ENCODE measurements at regions not wholly inside any gene's neighbourhood (a gene's known extent, or its start where the extent isn't known, plus 50 kb on each side); places are given as distances from the start of the nearest gene placed in this dataset.

DNA sequence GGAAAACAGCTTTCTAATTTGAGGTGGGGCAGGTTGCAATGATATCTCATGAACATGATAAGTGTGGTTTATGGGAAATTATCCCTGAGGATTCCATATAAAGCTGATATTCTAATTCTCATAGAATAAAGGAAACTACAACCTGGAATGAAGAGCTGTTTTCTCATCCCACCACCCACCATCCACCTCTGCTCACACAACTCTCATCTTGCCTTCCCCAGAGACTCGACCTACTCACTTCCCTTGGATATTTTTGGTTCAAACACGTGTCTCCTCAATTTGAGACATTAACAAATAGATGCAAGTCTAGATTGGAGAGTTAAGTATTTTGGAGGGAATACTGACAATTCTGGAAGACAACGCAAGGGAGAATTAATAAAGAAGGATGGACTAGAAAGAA is 490.9 kb downstream of the TMEM182 start:
- DNase-seq (ENCODE audit: low spot score) (no peak), ATAC-seq (no peak)
- intact Hi-C loops (cut with DNase I): no loop called here

DNA sequence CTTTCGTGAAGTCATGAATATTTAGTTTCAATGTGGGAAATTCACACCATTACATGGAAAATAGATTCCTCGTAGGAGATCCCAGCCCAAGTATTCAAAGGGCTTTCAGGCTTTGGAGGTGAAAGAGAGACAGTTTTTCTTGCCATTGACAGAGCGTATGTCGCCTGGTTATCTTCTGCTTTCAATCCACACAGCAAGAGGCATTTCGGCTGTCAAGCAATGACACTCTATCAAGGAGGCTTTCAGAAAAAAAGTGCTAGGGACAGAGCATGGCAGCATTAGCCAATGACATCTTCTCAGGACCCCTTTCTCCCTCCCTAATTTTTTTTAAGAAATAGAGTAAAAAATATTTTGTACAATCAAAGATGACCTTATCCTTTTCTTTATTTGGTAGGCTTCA is 492.8 kb downstream of the TMEM182 start:
- DNase-seq (ENCODE audit: low spot score) (no peak), ATAC-seq (no peak)
- intact Hi-C loops (cut with DNase I): no loop called here

DNA sequence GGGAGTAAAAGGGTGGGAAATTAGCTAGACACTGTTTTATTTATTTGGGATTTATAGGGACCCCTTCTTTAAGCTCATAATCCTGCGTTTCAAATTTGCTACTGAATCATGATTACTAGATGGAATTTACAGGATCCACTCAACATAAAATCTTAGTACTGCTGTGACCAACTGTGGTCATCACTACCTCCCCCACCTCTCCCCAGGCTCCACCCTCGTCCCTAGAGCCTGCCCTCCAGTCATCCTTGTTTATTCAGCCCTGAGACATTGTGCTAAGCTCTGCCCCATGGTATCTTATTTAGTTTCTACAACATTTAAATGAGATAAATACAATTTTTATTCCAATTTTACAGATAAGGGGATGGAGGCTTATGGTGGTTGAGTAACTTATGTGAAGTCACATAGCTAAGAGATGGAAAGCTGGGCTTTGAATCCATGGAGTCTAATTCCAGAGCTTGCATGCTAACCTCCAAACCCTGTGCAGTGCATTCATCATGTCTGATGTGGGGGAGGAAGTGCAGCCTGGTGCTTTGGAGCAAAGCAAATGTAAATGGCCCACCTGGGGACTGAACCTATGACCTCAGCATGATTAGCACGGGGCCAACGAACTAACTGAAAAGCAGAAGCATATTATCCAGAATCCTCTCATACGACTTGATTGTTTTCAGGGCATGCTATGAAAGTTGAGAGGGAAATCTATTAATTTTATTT is 502.4 kb downstream of the TMEM182 start:
- ATAC-seq: no peak
- intact Hi-C loops (cut with DNase I): no loop called here
- DNase-seq (ENCODE audit: low spot score): no peak

DNA sequence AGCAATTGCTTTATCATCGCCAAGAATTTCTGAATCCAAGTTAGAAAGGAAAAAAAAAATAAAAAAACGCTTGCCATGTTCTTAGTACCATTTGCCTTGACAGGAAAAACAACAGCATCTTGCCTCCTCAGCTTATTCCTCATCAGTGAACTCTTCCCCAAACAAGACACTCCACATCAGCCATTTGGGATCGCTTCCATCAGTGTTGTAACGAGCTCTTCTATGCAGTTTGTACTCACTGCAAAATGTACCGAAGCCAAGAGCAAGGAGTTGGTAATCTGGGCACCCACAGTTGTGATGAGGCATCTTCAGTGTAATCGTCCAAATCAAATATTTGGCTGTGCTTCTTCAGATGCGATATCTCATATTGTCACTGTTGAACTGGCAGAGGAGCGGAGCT is 503.7 kb downstream of the TMEM182 start:
- no peak for ATAC-seq
- intact Hi-C loops (cut with DNase I): no loop called here

DNA sequence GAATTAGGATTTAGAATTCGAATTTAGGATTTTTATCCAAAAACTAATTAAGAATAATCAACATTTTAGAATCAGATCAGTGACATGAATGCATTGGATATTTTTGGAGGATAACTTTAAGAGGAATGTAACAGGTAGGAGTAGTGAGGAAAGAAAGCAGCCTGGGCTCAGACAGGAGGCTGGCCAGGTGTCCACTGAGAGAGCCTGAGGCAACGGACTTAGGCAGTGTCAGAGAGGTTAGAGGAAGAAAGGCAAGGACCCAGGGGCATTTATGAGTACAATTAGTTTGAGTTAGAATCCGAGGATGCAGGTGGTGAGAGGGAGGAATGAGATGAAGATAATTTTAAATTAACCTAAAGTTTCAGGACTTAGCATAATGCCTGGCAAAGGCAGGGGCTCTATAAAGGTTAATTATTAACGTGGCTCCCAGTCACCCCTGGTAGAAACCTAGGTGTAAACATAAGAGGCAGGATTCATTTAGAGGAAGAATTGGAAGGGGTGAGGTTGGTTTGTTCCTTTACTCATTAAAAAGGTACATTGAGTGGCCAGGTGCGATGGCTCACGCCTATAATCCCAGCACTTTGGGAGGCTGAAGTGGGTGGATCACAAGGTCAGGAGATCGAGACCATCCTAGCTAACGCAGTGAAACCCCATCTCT is 507.1 kb downstream of the TMEM182 start:
- intact Hi-C loops (cut with DNase I): no loop called here
- ATAC-seq (no peak), DNase-seq (ENCODE audit: low spot score) (no peak)

More for the DNA sequence above, 503.7 kb downstream of the TMEM182 start:
- no peak for DNase-seq (ENCODE audit: low spot score)

DNA sequence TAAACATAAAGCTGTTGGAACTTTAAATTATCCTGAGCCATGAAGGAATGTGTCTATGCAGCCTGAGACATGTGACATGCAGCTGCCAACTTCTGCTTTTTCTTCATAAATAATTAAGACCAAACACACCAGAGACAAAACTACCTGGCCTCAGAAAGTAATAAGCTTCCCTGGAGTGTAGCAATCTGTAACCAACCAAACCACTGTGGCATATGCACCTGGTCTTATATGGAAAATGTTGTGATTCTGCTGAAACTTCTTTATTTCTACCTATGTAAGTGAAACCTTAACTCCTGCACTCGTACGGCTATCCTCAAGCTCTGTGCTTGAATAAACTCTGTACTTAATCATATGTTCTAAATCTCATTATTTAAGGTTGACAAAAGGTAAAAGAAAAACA is 515.0 kb downstream of the TMEM182 start:
- DNase-seq (ENCODE audit: low spot score) (no peak), ATAC-seq (no peak)
- intact Hi-C loops (cut with DNase I): no loop called here

DNA sequence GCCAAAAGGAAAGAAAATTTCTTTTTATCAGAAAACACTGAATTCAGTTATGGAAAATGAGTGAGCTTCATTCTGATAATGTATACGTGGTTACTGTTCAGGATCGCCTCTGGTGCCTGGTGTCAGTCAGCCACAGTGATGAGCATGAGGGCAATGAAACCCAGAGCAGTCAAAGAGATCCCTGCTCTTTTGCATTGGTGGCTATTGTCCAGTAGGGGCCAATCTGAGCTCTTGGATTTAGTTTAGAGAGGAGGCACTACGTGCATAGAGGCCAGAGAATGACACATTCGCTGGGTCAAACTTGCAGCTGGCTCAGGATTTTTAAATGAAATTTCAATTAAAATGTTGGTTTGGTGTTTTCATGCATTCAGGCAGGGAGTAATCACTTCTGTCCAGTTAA is 522.9 kb downstream of the TMEM182 start:
- no peak for ATAC-seq
- no peak for DNase-seq (ENCODE audit: low spot score)
- intact Hi-C loops (cut with DNase I): no loop called here

DNA sequence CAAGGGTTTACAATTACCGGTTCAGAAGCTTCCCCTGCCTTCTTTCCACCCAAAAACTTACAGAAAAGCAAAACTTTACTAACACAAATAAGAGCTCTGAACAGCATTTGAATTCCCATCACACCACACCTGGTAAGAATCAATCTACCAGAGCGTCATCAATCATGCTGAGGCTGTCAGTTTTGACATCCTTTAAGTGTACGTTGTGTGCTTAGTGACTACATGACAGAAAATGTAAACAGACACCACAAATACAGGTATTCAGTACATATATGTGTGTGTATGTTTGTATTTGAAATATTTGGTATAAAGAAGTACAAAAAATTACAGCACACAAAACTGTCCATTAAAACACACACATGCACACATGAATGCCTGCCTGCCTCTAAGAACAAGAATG is 523.5 kb downstream of the TMEM182 start:
- ATAC-seq (no peak), DNase-seq (ENCODE audit: low spot score) (no peak)
- intact Hi-C loops (cut with DNase I): no loop called here

DNA sequence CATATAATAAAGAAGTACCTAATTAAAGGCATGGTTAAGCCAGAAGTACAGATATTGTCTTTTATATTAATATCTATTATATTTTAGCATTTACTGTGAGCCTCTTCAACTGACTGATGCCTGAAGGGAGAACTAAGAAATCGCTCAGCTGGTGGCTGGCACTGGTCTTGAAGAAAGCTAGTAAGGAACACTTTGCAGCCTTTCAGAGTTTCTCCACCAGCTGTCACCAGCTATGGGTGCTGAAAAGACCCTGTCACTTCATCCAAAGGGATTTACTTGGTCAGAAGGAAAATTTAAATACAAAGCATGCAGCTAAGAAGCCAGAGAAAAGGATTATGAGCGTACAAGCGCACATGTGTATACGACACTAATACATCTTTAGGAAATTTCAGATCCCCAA is 525.9 kb downstream of the TMEM182 start:
- DNase-seq (ENCODE audit: low spot score): no peak
- intact Hi-C loops (cut with DNase I): no loop called here
- ATAC-seq: no peak

DNA sequence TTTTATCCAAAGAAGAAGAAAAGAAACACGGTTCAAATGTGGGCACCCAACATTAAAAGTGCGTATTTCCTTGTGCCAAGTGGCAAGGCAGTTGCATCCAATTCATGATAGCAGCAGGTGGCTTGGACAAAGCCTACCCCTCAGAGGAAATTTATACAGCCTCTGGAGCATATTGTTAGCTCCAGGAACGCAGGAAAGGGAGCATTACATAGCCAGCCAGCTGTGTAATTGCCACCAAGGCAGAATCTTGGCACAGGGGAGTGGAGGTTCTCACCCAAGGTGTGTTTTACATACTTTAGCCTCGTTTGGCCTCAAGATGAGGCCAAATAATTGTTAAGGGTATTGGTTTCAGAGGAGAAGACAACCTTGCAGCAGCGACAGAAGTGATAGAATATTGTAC is 526.9 kb downstream of the TMEM182 start:
- ATAC-seq: no peak
- intact Hi-C loops (cut with DNase I): no loop called here

DNA sequence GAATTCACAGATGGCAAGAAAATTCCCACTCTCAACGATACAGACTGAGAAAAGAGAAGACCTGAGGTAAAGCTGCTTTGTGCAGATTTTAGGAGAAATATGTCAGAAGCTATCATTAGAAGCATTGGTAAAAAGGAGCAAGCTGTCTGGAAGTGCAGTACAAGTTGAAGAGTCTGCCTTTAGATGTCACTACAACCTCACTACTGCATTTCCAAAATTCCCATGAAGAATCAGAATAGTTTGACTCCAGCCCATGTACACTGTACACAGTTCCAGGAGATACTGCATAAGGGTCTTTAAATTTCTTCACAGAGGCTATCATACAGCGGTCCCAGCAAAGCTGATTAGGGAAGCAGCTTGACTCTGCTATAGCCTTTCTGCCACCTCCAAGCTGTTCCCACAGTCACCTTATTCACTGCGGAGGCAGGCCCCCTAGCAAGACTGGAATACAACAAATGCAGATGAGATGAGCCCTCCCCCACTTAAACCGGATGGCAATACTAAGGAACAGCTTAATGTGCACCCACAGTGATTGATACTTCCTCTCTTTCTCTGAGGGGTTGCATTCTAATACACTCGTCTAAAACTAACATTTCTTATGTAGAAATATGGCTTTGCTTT is 527.4 kb downstream of the TMEM182 start:
- ATAC-seq (no peak), DNase-seq (ENCODE audit: low spot score) (no peak)
- intact Hi-C loops (cut with DNase I): no loop called here

More for the DNA sequence above, 526.9 kb downstream of the TMEM182 start:
- no peak for DNase-seq (ENCODE audit: low spot score)

DNA sequence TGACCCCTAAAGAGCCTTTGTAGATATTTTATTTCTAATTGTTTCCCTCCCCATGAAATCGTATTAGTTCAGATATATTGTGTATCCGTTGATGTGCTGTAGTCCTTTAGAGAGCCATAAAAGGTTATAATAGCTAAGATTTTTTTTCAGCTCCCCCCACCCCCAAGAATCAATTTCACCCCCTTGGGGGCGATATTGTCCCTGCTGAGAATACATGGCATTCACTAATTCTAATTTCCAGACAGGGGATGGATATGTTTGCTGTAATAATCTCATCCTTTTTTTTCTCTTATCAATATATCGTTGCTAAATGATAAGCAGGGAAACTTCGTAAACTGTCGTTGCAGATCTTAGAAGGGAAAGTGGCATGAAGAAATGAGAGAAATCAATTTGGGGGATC is 530.7 kb downstream of the TMEM182 start:
- DNase-seq (ENCODE audit: low spot score) (no peak), ATAC-seq (no peak)
- intact Hi-C loops (cut with DNase I): no loop called here

DNA sequence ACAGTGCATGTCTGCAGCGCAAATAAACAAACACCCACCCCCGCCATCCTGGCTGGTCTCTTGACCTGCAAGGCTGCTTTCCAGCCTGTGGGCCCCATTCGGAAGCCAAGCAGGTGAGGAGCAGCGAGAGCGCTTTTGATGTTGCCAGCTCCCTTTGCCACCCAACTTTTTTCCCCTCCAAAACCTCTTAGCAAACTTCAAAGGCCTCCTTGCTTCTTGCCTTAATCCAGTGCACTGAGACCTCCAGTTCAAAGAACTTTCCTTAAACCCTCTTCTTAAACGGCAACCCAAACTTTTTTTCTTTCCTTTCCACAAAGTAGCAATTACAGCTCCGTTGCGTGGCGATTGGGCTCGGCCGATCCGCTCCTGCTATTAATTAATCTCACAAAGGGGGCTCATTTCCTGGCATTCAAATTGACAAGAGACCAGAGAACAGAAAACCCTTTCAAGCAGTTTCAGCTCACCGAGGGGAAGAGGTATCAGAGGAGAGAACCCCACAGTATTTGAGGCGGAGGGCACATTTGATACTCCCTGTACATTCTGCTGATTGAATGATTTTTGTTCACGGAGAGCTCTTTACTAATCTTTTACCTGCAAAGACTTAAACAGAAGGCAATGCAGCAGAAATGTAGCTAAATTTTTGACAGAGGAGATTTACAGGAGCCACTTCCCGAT is 531.4 kb downstream of the TMEM182 start:
- ATAC-seq (no peak), DNase-seq (ENCODE audit: low spot score) (no peak)
- intact Hi-C loops (cut with DNase I): no loop called here

DNA sequence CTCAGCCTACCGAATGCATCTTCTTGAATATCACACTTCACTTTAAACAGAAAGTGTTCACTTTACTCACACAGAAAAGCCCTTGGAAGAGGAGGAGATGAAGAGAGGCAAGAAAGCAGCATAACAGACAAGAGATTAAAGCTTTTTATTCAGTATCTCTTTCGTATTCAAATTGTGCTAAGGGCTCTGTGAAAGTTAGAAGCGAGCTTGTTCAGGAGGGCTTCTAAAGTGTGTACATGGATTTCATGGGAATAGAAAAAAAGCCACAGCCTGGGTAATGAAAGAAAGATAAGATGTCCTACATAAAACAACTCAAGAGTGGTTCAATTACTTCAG is 531.9 kb downstream of the TMEM182 start:
- ATAC-seq (no peak), DNase-seq (ENCODE audit: low spot score) (no peak)
- intact Hi-C loops (cut with DNase I): no loop called here

DNA sequence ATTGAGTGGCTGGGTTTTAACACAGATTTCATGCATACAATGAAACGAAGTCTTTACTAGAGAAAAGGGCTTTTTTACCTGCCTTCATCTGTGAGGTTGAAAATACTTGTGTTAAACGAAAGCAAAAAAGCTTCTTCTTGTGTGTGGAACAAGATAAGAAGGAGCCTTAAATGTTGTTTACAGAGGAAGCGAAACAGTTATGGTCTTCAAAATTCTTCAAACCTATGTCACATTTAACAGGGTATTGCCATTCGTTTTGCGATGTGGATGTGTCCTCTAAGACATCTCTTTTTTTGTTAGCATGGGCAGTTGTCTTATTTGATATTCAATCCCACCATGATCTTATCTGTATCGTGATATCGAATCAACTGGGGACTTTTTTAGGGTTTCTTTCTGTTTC is 532.6 kb downstream of the TMEM182 start:
- intact Hi-C loops (cut with DNase I): no loop called here
- no peak for DNase-seq (ENCODE audit: low spot score)
- ATAC-seq: no peak

DNA sequence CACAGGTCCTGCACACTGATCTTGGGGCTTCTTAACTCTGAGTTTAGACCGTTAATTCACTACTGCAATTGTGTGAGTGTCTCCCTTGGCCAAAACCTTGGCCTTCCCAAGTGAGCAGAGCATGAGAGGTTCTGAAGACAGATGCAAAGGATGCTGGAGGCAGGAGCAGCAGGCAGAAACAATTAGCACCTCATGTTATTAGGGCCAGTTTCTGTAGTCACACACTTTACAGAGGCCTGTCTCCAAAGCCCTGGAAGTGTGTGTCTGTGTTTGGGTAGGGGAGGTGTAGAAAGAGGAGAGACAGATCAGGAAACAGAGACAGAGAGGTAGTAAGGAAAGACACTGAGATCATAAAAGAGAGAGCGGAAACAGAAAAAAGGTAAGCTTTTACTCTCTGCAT is 533.8 kb downstream of the TMEM182 start:
- intact Hi-C loops (cut with DNase I): no loop called here
- DNase-seq (ENCODE audit: low spot score) (no peak), ATAC-seq (no peak)

DNA sequence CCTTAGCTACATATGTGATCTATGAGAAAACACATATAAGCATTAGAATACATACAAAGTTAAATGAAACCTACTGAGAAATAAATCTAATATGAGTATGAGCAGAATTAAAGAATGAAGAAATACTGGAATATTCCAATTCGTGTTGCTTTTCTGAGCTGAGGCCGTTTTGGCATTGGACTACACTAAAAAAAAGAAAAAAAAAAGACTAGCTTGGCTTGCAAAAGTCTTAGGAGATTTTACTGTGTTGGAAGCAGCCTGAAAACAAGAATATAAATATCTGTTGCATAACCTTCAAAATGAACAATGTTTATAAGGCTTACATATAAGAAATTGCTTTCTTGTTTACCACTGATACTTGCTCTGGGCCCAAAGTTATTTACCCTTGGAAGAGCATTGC is 562.8 kb downstream of the TMEM182 start:
- DNase-seq (ENCODE audit: low spot score) (no peak), ATAC-seq (no peak)
- intact Hi-C loops (cut with DNase I): no loop called here

DNA sequence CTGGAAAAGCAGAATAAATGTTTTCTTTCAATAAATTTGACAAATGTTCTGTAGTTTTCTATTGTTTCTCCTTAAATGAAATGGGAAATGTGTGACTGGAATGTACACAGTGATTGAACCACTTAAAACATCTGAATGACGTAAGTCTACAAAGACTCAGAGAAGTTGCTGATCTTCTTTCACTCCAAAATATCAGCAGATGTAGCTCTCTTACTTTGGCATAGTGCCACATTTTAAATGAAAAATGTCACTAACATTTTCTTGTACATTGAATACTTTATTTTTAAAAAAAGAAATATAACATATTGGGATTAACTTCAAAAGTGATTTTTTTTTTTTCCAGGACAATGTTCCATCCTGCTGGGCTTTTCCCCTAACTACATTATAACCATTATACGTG is 565.6 kb downstream of the TMEM182 start:
- no peak for ATAC-seq
- no peak for DNase-seq (ENCODE audit: low spot score)
- intact Hi-C loops (cut with DNase I): no loop called here

DNA sequence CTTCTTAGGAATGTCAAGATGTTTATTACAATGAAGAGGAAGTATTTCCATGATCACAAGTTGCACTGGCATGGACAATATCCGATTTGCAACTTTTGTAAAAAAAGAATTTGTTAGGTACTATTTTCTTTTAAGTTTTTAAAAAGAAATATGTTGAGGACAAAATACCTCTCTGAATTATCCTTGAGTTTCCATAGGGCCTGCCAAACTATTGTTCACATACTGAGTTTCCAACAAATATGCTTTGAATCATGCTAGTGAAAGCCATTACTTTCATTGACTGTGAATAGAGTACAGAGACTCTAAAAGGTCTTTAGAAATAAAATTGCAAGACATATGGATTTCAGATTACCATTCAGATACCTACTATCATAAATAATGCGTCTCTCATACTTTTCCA is 566.1 kb downstream of the TMEM182 start:
- DNase-seq (ENCODE audit: low spot score) (no peak), ATAC-seq (no peak)
- intact Hi-C loops (cut with DNase I): no loop called here

DNA sequence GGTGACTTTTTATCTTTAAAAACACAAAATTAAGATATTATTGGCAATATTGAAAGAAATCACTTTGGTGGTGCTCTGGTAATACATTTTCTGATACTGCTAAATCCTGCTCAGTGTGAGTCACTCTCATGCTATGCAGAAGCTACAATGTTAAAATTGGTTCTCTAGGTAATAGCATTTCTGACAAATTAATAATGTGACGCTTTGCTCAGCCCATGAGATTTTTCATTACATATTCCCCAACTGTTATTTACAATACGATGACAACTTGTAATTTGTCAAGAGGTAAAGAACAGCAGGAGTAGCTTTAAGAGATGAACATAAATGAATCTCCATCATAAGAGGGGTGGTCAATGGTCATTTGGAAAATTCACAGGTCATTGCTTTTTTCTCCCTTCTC is 573.6 kb downstream of the TMEM182 start:
- intact Hi-C loops (cut with DNase I): no loop called here
- DNase-seq (ENCODE audit: low spot score): no peak
- ATAC-seq: no peak
